GM18507 (cell line): ENCODE measurements at regions not wholly inside any gene's neighbourhood (a gene's known extent, or its start where the extent isn't known, plus 50 kb on each side); places are given as distances from the start of the nearest gene placed in this dataset.
"Not testable (repeated sequence)": the region's sequence is repeated elsewhere in the genome, so short reads cannot be mapped to it uniquely, and the experiment has no call there.

Experiments used
- DNase-seq: peaks from one replicate; pipeline ENCODE4 v3.0.0; 2011; ENCODE audit warnings: low read depth; ENCODE audit not compliant: insufficient read length; ENCODE audit errors: extremely low spot score
- FAIRE-seq: peaks from 2 replicates; lab custom pipeline; 2011; peaks lifted over from hg19 to GRCh38; lab: Jason Lieb, UNC

DNA sequence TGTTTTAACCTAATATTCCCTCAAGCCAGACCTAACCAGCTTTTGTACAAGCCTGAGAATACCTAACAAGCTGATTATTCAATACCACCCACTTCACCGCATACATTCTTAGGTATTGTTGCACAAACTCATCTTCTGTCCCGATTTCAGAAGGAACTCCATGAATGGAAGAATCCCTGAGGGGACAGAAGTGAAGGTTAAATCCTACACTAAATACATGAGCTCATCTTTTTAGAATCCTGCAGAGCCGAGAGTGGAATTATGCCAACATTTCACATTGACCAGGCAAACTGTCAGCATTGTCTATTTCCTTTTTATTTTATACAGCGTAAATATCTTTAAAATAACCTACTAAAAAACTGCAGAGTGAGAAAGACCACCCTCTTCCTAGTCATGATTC, 140.7 kb upstream of the PRICKLE1 start:
- DNase-seq (no peak), FAIRE-seq (no peak)

DNA sequence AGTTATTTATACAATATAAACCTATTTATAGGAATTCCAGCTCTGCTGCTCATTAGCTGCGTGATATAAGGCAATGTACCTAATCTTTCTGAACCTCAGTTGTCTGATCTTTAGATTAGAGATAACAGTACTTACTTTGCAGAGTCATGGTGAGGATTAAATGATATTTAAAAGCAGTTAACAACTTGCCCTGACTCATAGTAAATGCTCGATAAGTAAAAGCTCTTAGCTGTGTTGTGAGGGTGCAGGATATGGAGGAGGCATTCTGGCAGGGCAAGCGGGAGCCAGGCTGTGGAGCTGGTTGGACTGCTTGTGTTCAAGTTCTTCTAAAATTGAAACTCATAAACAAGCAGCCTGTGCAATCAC, 140.0 kb upstream of the PRICKLE1 start:
- FAIRE-seq (no peak), DNase-seq (no peak)

DNA sequence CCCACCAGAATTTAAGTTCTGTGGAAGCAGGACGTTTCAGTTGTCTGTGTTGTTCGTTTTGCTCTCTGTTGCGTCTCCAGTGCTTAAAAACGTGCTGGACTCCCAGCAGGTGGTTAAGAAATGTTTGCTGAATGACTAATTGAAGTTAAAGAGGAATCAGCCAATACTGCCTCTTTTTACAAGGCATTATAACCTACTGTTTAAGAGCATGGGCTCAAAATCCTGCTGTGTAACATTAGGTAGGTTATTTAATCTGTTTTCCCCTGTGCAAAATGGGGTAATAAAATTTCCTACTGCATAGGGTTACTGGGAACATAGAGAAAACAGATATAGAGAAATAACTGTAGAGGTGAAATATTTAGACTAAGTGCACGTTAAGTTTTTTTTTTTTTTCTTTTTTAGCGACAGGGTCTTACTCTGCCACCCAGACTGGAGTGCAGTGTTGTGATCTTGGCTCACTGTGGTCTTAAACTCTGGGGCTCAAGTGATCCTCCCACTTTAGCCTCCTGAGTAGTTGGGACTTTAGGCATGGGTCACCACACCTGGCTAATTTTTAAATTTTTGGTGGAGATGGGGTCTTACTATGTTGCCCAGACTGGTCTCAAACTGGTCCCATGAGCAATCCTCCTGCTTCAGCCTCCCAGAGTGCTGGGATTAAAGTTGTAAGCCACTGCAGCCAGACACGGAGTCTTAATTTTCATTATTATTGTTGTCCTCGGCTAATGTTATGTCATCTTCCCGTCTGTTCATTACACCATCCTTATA, 139.4 kb upstream of the PRICKLE1 start:
- no peak for DNase-seq
- FAIRE-seq, result no peak

DNA sequence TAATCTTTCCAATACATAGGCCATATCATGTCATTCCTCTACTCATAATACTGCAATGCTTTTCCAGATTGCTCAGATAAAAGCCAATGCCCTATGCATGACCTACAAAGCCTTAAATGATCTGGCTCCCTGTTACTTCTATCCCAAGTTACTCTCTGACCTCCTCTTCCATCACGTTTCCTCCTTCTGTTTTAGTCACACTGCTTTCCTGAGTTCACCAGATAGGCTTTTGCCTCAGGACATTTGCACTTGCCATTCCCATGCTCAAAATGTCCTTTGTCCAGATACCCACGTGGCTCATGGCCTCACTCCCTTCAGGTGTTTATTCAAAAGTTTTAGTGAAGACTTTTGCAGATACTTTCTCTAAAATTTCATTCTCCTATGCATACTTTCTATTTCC, 138.7 kb upstream of the PRICKLE1 start:
- no peak for FAIRE-seq
- DNase-seq, result no peak

DNA sequence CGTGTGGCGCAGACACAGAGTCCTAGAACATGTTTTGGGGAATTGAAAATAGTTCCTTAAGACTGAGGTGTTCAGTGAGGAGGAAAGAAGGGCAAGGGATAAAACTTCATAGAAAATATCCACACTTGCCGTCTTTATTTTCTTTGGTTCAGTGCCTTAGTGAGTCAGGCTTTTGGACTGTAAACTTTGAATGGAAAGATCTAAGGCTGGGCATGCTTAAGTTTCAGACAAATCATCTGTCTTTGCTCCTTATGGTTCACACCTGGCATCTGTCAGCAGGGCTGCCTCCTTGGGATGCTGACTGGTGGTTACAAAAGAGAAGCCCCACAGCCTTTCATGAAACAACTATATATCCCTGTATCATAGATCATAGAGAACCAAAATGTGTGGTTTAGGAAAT, 136.3 kb upstream of the PRICKLE1 start:
- DNase-seq (no peak), FAIRE-seq (no peak)

DNA sequence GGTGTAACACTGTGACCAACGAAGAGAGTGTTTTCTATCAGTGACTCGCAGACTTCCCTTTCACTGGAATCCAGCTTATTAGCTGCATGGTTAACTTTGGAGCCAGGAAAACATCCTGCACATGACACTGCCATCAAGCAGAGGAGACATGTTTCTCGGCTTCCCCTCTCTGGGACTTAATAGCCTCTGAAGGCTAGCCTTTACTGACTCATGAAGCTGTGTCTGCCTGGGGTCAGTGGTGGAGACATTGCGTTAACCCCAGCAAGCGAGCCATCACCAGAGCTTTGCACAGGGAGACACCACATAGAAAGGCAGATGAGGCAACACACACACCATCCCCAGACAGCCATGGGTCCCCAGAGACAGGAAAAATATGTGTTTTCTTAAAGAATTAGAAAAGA, 126.9 kb upstream of the PRICKLE1 start:
- no peak for FAIRE-seq

DNA sequence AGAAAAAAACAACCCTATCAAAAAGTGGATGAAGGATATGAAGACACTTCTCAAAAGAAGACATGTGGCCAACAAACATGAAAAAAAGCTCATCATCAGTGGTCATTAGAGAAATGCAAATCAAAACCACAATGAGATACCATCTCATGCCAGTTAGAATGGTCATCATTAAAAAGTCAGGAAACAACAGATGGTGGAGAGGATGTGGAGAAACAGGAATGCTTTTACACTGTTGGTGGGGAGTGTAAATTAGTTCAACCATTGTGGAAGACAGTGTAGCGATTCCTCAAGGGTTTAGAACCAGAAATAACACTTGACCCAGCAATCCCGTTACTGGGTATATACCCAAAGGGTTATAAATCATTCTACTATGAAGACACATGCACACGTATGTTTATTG, 124.0 kb upstream of the PRICKLE1 start:
- not testable (repeated sequence) for FAIRE-seq, DNase-seq

More for the DNA sequence above, 126.9 kb upstream of the PRICKLE1 start:
- no peak for DNase-seq

DNA sequence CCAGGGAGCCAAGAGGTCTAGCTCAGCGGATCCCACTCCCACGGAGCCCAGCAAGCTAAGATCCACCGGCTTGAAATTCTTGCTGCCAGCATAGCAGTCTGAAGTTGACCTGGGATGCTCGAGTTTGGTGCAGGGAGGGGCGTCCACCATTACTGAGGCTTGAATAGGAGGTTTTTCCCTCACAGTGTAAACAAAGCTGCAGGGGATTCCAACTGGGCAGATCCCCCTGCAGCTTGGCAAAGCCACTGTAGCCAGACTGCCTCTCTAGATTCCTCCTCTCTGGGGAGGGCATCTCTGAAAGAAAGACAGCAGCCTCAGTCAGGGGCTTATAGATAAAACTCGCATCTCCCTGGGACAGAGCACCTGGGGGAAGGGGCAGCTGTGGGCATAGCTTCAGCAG, 118.8 kb upstream of the PRICKLE1 start:
- DNase-seq, FAIRE-seq: not testable (repeated sequence)

DNA sequence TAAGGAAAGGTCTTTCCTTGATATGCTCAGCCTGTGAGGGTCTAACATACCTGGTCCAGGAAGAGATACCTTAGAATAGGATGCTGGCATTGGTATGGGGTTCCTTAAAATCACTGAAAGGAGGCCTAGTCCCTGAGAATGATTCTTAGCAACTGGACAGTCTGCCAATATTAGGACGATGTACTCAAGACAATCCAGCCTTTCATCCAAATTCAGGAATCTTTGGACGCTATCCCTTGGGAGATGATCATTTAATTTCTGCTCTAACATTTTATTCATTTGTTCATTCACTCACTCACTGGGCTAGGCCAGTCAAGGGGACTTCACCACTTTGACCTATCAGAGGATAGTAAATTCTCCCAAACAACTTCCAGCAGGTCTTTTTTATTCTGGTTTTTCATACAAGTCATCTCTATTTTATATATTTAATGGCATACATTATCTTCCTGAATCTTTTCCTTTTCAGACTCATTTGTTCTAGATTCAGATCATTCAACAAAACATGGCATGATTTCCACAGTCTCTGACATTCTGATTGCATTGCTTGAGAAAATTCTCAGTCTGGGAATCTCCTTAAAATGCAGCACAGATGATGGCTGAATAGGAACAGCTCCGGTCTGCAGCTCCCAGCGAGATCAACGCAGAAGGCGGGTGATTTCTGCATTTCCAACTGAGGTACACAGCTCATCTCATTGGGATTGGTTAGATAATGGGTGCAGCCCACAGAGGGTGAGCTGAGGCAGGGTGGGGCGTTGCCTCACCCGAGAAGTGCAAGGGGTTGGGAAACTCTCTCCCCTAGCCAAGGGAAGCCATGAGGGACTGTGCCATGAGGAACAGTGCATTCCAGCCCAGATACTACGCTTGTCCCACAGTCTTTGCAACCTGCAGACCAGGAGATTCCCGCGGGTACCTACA, 118.0 kb upstream of the PRICKLE1 start:
- DNase-seq (no peak), FAIRE-seq (no peak)

DNA sequence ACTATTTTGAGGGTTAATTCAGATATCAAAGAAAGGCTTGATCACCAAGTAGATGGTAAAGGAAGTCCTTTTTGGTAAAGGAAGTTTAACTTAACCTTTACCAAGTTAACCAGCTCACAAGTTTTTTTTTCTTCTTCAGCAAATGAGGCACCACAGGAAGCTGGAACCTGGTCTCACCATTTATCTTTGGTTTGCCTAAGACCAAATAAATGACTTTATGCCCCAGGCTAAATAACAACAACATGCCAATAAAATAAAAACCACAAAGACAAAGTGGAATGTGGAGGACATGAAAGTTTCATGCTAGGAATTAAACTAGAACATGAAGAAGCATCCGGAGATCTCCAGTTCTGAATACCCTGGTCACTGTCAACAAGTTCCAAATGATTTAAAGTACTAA, 116.8 kb upstream of the PRICKLE1 start:
- DNase-seq (no peak), FAIRE-seq (no peak)

DNA sequence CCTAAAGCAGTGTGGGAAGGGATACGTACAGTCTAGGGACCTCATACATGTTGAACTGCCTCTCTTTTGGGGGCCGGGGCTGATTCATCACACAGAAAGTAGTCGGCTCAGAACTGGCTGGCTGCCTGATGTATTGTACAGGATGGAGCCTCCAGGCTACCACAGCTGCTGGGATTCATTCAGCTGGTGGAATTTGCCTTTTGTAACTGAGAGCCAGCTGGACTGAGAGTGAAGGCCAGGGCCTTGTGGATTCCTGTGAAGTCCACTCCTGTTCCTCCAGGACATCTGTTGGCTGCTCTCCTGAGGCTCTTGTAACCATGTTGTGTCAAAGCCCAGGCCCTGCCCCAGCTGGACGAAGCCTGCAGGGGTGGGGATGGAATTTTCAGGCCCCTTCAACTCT, 116.3 kb upstream of the PRICKLE1 start:
- FAIRE-seq (no peak), DNase-seq (no peak)

DNA sequence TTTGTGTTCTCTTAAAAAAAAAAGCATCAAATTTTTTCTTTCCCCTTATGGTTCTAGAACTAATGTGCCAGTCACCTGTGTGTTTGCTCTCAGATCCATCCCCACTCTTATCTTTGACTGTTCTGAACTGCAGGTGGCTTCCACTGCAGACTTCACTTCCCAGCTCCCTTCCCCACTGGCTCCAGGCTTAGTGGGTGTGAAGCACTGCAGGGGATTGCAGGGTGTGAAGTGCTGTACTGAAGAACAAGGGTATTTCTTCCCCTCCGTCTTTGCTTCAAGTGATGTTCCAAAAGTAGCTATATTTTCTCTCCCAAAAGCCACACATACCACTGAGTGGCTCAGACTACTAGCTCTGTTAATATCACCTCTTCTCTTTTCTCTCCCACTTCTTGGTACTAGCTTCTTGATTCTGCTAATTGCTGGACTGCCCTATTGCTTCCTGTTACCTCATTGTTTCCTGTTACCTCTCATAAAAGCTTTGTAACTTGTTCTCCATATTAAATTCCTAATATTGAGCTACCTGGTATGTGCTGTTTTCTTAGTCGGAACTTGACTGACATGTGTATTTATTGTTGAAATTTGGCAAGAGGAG, 115.4 kb upstream of the PRICKLE1 start:
- DNase-seq (no peak), FAIRE-seq (no peak)

DNA sequence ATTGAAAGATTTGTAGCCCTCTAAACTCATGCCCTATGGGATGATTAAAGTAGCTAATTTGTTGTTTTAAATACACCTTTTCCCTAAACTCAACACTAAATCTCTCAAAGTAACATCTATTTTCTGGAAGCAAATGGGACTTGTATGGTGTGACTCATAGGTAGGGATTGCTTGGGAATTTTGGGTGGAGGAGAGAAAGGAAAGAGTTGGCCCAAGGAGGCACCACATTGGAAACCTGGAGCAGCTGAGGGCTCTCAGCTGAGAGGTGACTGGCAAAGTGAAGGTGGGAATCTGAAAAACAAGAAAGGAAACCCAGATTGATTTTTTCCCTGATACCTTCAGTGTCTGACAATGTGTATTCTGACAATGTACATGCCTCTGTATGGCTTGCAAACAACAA, 114.8 kb upstream of the PRICKLE1 start:
- no peak for FAIRE-seq

DNA sequence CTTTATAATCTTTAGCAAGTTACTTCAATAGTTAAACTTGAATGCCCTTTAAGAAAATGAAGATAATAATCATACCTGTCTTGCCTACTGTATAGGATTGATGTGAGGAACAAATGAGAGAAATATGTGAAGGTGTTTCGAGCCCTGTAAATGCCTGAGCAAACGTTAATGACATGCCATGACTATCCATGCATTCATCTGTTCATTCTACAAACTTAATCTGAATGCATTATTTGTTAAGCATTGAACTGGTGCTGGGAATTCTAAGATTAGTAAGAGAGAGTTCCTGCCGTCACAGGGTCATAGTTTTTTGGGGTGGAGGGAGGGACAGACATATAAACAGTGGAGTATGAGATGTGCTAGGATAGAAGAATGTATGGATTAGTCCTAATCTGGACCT, 111.5 kb upstream of the PRICKLE1 start:
- FAIRE-seq (no peak), DNase-seq (no peak)

More for the DNA sequence above, 114.8 kb upstream of the PRICKLE1 start:
- DNase-seq, result no peak

DNA sequence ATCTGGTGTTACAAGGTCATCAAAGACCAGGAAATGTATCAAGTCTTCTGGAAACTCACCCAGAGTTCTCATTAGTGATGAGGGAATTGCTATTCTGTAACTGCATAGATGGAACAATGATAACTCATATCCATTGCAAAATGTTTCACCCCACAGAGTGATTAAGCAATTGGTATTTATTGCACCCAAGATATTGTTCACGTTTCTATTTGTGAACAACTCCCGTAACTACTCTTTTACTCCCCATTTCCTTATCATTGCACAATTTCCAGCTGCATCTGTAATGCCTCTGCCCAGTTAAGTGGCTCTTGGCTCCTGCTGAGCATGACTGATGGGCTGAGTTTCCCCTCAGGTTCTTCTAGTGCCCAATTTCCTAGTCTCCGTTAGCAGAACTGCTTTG, 108.7 kb upstream of the PRICKLE1 start:
- DNase-seq (no peak), FAIRE-seq (no peak)

DNA sequence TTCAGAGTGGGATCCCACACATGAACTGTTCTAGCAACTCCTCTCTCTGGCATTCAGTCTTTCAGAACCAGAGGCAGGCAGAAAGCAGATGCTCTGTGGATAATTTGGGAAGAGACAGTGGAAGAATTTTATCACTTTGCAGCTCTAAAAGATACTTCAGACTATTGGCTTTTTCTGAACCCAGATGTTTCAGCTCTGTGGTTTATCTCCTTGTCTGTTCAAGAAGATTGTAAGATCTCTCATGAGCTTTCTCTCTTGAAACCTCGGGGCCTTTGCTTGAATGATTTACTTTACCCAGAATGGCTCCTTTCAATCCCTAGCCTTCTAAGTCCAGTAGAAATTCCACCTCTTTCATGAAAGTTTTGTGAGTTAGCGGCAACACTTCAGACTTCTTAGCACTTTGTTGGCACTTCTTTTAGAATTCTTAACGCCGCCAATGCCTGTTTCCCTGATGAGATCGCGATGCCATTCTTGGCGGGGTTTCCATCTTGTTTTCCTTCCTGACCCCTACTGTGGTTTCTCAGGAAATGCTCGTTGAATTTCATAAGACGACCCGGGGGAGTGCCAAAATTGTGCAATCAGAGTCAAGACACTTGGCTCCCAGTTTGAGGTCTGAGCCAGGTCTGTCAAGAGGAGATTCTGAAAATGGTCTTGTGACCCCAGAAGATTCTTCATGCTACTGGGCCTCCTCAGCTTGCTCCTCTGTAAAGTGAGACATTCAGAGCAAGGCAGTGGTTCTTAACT, 107.0 kb upstream of the PRICKLE1 start:
- FAIRE-seq (no peak), DNase-seq (no peak)

DNA sequence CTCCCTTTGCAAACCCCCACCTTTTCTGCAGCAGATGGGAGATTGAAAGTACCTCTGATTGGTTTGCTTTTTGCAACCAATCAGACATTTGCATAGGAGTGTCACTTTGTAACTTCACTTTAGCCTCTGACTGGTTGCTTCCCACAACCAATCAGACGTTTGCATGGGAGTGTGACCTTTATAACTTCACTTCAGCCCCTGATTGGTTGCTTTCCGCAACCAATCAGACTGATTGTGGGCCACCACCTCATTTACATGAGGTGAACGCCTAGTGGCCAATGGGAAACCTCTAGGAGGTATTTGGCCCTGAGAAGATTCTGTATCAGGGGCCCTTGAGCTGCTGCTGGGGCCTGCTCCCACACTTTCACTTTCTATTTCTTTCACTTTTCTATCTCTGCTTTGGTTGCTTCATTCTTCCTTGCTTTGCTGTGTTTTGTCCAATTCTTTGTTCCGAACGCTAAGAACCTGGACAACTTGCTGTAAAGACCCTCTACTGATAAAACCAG, 106.0 kb upstream of the PRICKLE1 start:
- no peak for DNase-seq
- no peak for FAIRE-seq

DNA sequence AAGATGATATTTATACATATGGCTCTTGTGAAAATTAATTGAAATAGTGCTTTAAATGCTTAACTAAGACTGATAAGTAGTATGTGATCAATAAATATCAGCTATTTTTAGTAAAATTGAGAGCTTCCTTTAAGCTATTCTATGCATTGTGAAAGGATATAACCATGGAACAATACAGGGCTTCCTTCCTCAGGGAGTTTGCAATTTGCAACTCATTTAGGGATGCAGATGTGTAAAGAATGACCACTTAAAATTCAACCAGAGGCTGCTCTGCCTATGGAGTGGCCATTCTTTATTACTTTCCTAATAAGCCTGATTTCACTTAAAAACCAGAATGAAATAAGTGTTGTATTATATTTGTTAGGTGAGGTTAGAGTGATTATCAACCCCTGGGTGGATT, 103.2 kb upstream of the PRICKLE1 start:
- FAIRE-seq, result no peak
- no peak for DNase-seq

DNA sequence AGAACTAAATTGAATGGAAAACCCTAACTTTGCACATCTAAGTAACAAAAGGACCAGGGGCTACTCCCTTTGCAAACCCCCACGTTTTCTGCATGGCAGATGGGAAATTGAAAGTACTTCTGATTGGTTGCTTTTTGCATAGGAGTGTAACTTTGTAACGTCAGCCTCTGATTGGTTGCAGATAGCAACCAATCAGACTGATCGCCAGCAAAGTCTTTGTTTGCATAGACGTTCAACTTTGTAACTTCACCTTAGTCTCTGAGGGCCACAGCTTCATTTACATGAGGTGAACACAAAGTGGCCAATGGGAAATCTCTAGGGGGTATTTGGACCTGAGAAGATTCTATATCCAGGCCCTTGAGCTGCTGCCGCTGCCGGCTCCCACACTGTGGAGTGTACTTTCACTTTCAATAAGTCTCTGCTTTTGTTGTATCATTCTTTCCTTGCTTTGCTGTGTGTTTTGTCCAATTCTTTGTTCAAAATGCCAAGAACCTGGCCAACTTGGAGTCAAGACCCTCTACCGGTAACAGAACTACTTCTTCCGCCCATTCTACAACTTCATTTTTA, 102.5 kb upstream of the PRICKLE1 start:
- DNase-seq, result no peak
- FAIRE-seq, result no peak
